GM12878 (cell line): ENCODE measurements at regions not wholly inside any gene's neighbourhood (a gene's known extent, or its start where the extent isn't known, plus 50 kb on each side); places are given as distances from the start of the nearest gene placed in this dataset.

Source experiments
- ATAC-seq: fragments of 200-7000 bp; cut with Tn5 transposase; 3 replicates; pipeline ENCODE4 v1.9.1; 2020; ENCODE audit warnings: mild to moderate bottlenecking, moderate library complexity
- BruUV-seq: library from RNA; stranded (reverse); fragments of 400-500 nt; replicated peaks from 2 replicates; lab custom pipeline; 2021; lab: Mats Ljungman, UMichigan
- CTCF ChIA-PET: fragments of 300-600 bp; sonication (Branson Sonifier 250); formaldehyde crosslinking; extraction: SDS; loops from one replicate; lab custom pipeline; 2021; ENCODE audit warnings: inconsistent platforms; lab: Yijun Ruan, JAX
- POLR2A ChIA-PET: fragments of 350-600 bp; formaldehyde crosslinking; extraction: SDS; loops from one replicate; lab custom pipeline; 2021; ENCODE audit warnings: inconsistent platforms; lab: Charles Lee
- RAD21 ChIA-PET: fragments of 300-600 bp; sonication (Branson Sonifier 250); formaldehyde crosslinking; loops from one replicate; lab custom pipeline; 2023; ENCODE audit warnings: antibody characterized with exemption; ENCODE audit not compliant: unreplicated experiment; lab: Charles Lee
- SMC1A ChIA-PET: fragments of 300-600 bp; sonication (Branson Sonifier 250); formaldehyde crosslinking; loops from one replicate; lab custom pipeline; 2023; ENCODE audit not compliant: unreplicated experiment, uncharacterized antibody; lab: Charles Lee
- DNase-seq: peaks from one replicate; pipeline ENCODE4 v3.0.0-alpha.2; 2011; ENCODE audit warnings: low read depth, low spot score
- FAIRE-seq: peaks from 3 replicates; lab custom pipeline; 2011; peaks lifted over from hg19 to GRCh38; lab: Jason Lieb, UNC
- H2AFZ ChIP-seq: 2 replicates; pipeline ENCODE4 v1.6.0; 2011; ENCODE audit warnings: low read depth, low read length, control low read depth; ENCODE audit not compliant: control insufficient read depth
- H3K27ac ChIP-seq: 2 replicates; pipeline ENCODE4 v1.5.1; 2011; ENCODE audit warnings: control low read depth; ENCODE audit not compliant: control insufficient read depth, insufficient read depth
- H3K27me3 ChIP-seq, 2 experiments: replicated peaks in 1 of 2; 2 replicates each; pipeline versions ENCODE4 v1.6.0 to v1.6.1; 2011; ENCODE audit warnings: low read length in 1 of 2; ENCODE audit not compliant: control insufficient read depth in 2 of 2, insufficient read depth in 2 of 2
- H3K36me3 ChIP-seq, 2 experiments: 2 replicates each; pipeline ENCODE4 v1.5.1; 2011; ENCODE audit warnings: low read length in 1 of 2; ENCODE audit not compliant: control insufficient read depth in 2 of 2, insufficient read depth in 2 of 2
- H3K4me1 ChIP-seq: 2 replicates; pipeline ENCODE4 v1.6.1; 2011; ENCODE audit warnings: mild to moderate bottlenecking, low read length, moderate library complexity, mixed read lengths; ENCODE audit not compliant: control insufficient read depth, insufficient read depth
- H3K4me2 ChIP-seq: 2 replicates; pipeline ENCODE4 v1.6.0; 2011; ENCODE audit warnings: control low read depth; ENCODE audit not compliant: control insufficient read depth, insufficient read depth
- H3K4me3 ChIP-seq: fragments of 200-600 bp; sonication (generic); 2 replicates; pipeline ENCODE4 v1.5.1; 2016
- H3K79me2 ChIP-seq: 2 replicates; pipeline ENCODE4 v1.6.0; 2011; ENCODE audit warnings: low read length; ENCODE audit not compliant: control insufficient read depth, insufficient read depth
- H3K9ac ChIP-seq: 2 replicates; pipeline ENCODE4 v1.8.0; 2011; ENCODE audit warnings: low read length, control low read depth, mixed read lengths; ENCODE audit not compliant: control insufficient read depth, insufficient read depth
- H3K9me3 ChIP-seq: replicated peaks from 3 replicates; pipeline ENCODE4 v1.5.1; 2011; ENCODE audit warnings: mild to moderate bottlenecking, low read length; ENCODE audit not compliant: control insufficient read depth, insufficient read depth
- H4K20me1 ChIP-seq: 2 replicates; pipeline ENCODE4 v1.6.0; 2011; ENCODE audit not compliant: control insufficient read depth, insufficient read depth
- BCL11A ChIP-seq: IDR thresholded peaks from 2 replicates; pipeline ENCODE4 v1.6.1; 2011; ENCODE audit warnings: low read depth, low read length
- DPF2 ChIP-seq: fragments of 450-650 bp; IDR thresholded peaks from 2 replicates; pipeline ENCODE4 v1.6.1; 2017; ENCODE audit warnings: mild to moderate bottlenecking
- E2F4 ChIP-seq: IDR thresholded peaks from 2 replicates; pipeline ENCODE4 v1.6.1; 2012; ENCODE audit warnings: low read depth, low read length, improper control_type of control experiment
- EGR1 ChIP-seq, 2 experiments: IDR thresholded peaks; 1 replicate in 1 of 2; 2 replicates in 1 of 2; pipeline ENCODE4 v1.6.1; 2011 to 2012; ENCODE audit warnings: low read depth in 2 of 2, low read length in 2 of 2, borderline replicate concordance in 1 of 2, mild to moderate bottlenecking in 1 of 2, moderate library complexity in 1 of 2
- ESRRA ChIP-seq: IDR thresholded peaks from 2 replicates; pipeline ENCODE4 v1.6.1; 2012; ENCODE audit warnings: mild to moderate bottlenecking, low read length, improper control_type of control experiment
- ETV6 ChIP-seq, 2 experiments: fragments of 450-650 bp in 1 of 2; IDR thresholded peaks in 1 of 2; conservative IDR thresholded peaks in 1 of 2; 2 replicates each; pipeline ENCODE4 v1.6.1; 2014; ENCODE audit warnings: antibody characterized with exemption in 1 of 2, borderline replicate concordance in 1 of 2, low read depth in 1 of 2, mild to moderate bottlenecking in 1 of 2, moderate library complexity in 1 of 2
- GABPA ChIP-seq: IDR thresholded peaks from 2 replicates; pipeline ENCODE4 v1.6.1; 2014; ENCODE audit warnings: antibody characterized with exemption, low read depth, mild to moderate bottlenecking, inconsistent platforms
- HCFC1 ChIP-seq: fragments of 150-350 bp; IDR thresholded peaks from 2 replicates; pipeline ENCODE4 v1.6.1; 2014; ENCODE audit warnings: low read length
- MEF2A ChIP-seq: IDR thresholded peaks from 2 replicates; pipeline ENCODE4 v1.6.1; 2011; ENCODE audit warnings: low read depth, mild to moderate bottlenecking, low read length, moderate library complexity; ENCODE audit not compliant: insufficient read depth
- NFYA ChIP-seq: IDR thresholded peaks from 2 replicates; pipeline ENCODE4 v1.6.1; 2011; ENCODE audit warnings: low read depth, mild to moderate bottlenecking, low read length, improper control_type of control experiment, borderline replicate concordance
- NR2C2 ChIP-seq: IDR thresholded peaks from 2 replicates; pipeline ENCODE4 v1.6.1; 2011; ENCODE audit warnings: borderline replicate concordance, low read depth; ENCODE audit not compliant: control insufficient read depth, insufficient read length
- NR2F1 ChIP-seq: fragments of 450-650 bp; conservative IDR thresholded peaks from 2 replicates; pipeline ENCODE4 v1.6.1; 2017; ENCODE audit warnings: mild to moderate bottlenecking
- PML ChIP-seq: IDR thresholded peaks from 2 replicates; pipeline ENCODE4 v1.6.1; 2012; ENCODE audit warnings: low read length, inconsistent platforms
- SMAD1 ChIP-seq: fragments of 450-650 bp; IDR thresholded peaks from 2 replicates; pipeline ENCODE4 v1.6.1; 2018; ENCODE audit warnings: mild to moderate bottlenecking, low read depth; ENCODE audit not compliant: partially characterized antibody
- SREBF2 ChIP-seq: IDR thresholded peaks from 2 replicates; pipeline ENCODE4 v1.6.1; 2012; ENCODE audit warnings: mild to moderate bottlenecking, low read length
- TCF12 ChIP-seq: IDR thresholded peaks from 2 replicates; pipeline ENCODE4 v1.6.1; 2011; ENCODE audit warnings: low read depth, mild to moderate bottlenecking, low read length
- WGBS: methylation state at CpG from one replicate; pipeline ENCODE4 v1.1.6; 2016; ENCODE audit warnings: low lambda C conversion rate; ENCODE audit not compliant: insufficient replicate concordance, insufficient coverage; ENCODE audit errors: missing lambda C conversion rate; 5-methylcytosine and 5-hydroxymethylcytosine counted together
- in situ Hi-C: fragments of 300-500 bp; cut with MboI; formaldehyde crosslinking; loops from 9 replicates; pipeline ENCODE4 v1.14.3; 2018; ENCODE audit warnings: mixed read lengths
- intact Hi-C: fragments of 100-400 bp; cut with micrococcal nuclease; formaldehyde crosslinking; loops from one replicate; pipeline ENCODE4 v1.14.2; 2022; ENCODE audit not compliant: unreplicated experiment

GRCh38 chr16:47781673-47782072, 320.5 kb downstream of the PHKB start:
- no peak for FAIRE-seq
- no peak for TF ChIP-seq DPF2
- no peak for TF ChIP-seq ETV6 (conservative IDR thresholded peaks at IDR 0.05 in 1 of 2, IDR thresholded peaks at IDR 0.05 in 1 of 2; ENCODE audit: borderline replicate concordance in 1 of 2, low read depth in 1 of 2)
- TF ChIP-seq MEF2A = no peak
- no peak for ATAC-seq
- BruUV-seq = no TSS peak
- Histone ChIP-seq H3K4me1 (peaks cover 4% of the 10 kb centered on the region; the same call in 1 of the 2 replicates), H3K4me3 (no peak overlapping the region), H3K27ac (no peak overlapping the region), H3K4me2 (no peak overlapping the region), H3K27me3 (no peaks in the 10 kb centered on the region), H4K20me1 (no peaks in the 10 kb centered on the region), H3K9ac (no peak overlapping the region), H3K36me3 (no peaks in the 10 kb centered on the region), H3K79me2 (no peaks in the 10 kb centered on the region), H3K9me3 (no peaks in the 10 kb centered on the region), H2AFZ (no peak overlapping the region)
- ChIA-PET RAD21 (no interaction called here), SMC1A (interaction anchor here (0.6 to 1.1 kb wide), 2 partner anchors 276 to 848 kb away, joined by 3 read pairs; no protein-coding TSS in a partner anchor), CTCF (interaction anchor here (0.6 kb wide), 1 partner anchor 619 kb away, joined by 3 read pairs; no protein-coding TSS in a partner anchor), POLR2A (no interaction called here)
- in situ Hi-C loops (no loop called here), intact Hi-C loops (no loop called here)
- DNase-seq = no peak
- WGBS = 63% methylated on average over 5 of the region's 5 CpGs

GRCh38 chr16:47780213-47780875, 319.2 kb downstream of the PHKB start:
- no peaks in the 10 kb centered on the region for H3K79me2 ChIP-seq
- H2AFZ ChIP-seq = peak overlapping the region; percentile 90
- POLR2A ChIA-PET = no interaction called here
- no peaks in the 10 kb centered on the region for H3K36me3 ChIP-seq
- ATAC-seq = no peak
- CTCF ChIA-PET = no interaction called here
- BruUV-seq = no TSS peak
- H4K20me1 ChIP-seq = no peaks in the 10 kb centered on the region
- H3K4me2 ChIP-seq = no peak overlapping the region
- WGBS = 56% methylated on average over 8 of the region's 8 CpGs
- no peaks in the 10 kb centered on the region for H3K27me3 ChIP-seq
- no peak for FAIRE-seq
- H3K4me3 ChIP-seq = no peak overlapping the region
- H3K9me3 ChIP-seq = no peaks in the 10 kb centered on the region
- no peak overlapping the region for H3K27ac ChIP-seq
- in situ Hi-C loops (no loop called here), intact Hi-C loops (no loop called here)
- no peak overlapping the region for H3K9ac ChIP-seq
- DNase-seq = no peak
- SMC1A ChIA-PET = interaction anchor here (1.0 kb wide), 1 partner anchor 287 kb away, joined by 3 read pairs; no protein-coding TSS in a partner anchor
- RAD21 ChIA-PET = no interaction called here
- peaks cover 4% of the 10 kb centered on the region; the same call in 1 of the 2 replicates for H3K4me1 ChIP-seq
- TF ChIP-seq ESRRA = no peak
- no peak for TF ChIP-seq NR2C2
- no peak for TF ChIP-seq BCL11A
- TF ChIP-seq NFYA = no peak
- no peak for TF ChIP-seq EGR1 (IDR thresholded peaks at IDR 0.05; ENCODE audit: borderline replicate concordance in 1 of 2, low read depth in 2 of 2, low read length in 2 of 2)
- TF ChIP-seq SREBF2 = no peak
- no peak for TF ChIP-seq TCF12
- no peak for TF ChIP-seq PML
- TF ChIP-seq GABPA = no peak
- no peak for TF ChIP-seq NR2F1
- no peak for TF ChIP-seq SMAD1
- no peak for TF ChIP-seq HCFC1
- no peak for TF ChIP-seq E2F4
